ENCODE measurements at regions not wholly inside any gene's neighbourhood (a gene's known extent, or its start where the extent isn't known, plus 50 kb on each side); places are given as distances from the start of the nearest gene placed in this dataset.

DNA sequence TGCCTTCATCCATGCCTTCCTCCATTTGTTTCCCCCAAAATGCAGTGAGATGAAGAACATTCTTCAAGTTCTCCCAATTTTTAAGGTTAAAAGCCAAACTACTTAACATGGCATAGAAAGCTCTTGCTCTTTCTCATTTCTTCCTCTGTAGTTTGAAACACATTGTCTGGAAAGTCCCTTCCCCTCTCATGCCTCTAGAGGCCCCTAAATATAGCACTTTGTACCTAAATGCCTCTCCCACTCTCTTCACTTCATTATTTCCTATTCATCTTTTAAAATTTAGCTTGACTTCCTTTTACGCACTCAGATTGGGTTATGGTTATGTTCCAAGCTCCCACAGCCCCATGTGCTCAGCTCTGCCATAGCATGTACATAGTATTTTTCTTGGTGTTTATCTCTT is 389.3 kb downstream of the HDGFL1 start:
- H2BK15ac ChIP-seq (ENCODE audit: low read depth, low read length): no peak overlapping the region
- no peaks in the 10 kb centered on the region for H4K20me1 ChIP-seq (ENCODE audit: control insufficient read depth, insufficient read depth, insufficient read length)
- Mint-ChIP-seq H3K4me3 (no peak overlapping the region), H3K27ac (no peak overlapping the region), H3K36me3 (ENCODE audit: insufficient read depth in 1 of 3, low read depth in 3 of 3) (no peaks in the 10 kb centered on the region; a peak in 1 of 7 replicates), H3K4me1 (peaks cover 2 to 11% of the 10 kb centered on the region in 2 experiments; a peak in 2 of 4 replicates), H3K9me3 (peaks cover 2 to 3% of the 10 kb centered on the region in 2 experiments; a peak in 3 of 5 replicates), H3K27me3 (ENCODE audit: low read depth) (no peaks in the 10 kb centered on the region)
- H3T11ph ChIP-seq (ENCODE audit: low read length): no peak overlapping the region
- no peak overlapping the region for H3K4me2 ChIP-seq (ENCODE audit: insufficient read depth, insufficient read length, low read length)
- H3K18ac ChIP-seq (ENCODE audit: insufficient read length, low read depth, low read length): no peak overlapping the region
- H3K23ac ChIP-seq (ENCODE audit: insufficient read length, low read depth, low read length): no peak overlapping the region
- H3K4ac ChIP-seq (ENCODE audit: low read depth, low read length): no peak overlapping the region
- TF ChIP-seq, protein P1, sequence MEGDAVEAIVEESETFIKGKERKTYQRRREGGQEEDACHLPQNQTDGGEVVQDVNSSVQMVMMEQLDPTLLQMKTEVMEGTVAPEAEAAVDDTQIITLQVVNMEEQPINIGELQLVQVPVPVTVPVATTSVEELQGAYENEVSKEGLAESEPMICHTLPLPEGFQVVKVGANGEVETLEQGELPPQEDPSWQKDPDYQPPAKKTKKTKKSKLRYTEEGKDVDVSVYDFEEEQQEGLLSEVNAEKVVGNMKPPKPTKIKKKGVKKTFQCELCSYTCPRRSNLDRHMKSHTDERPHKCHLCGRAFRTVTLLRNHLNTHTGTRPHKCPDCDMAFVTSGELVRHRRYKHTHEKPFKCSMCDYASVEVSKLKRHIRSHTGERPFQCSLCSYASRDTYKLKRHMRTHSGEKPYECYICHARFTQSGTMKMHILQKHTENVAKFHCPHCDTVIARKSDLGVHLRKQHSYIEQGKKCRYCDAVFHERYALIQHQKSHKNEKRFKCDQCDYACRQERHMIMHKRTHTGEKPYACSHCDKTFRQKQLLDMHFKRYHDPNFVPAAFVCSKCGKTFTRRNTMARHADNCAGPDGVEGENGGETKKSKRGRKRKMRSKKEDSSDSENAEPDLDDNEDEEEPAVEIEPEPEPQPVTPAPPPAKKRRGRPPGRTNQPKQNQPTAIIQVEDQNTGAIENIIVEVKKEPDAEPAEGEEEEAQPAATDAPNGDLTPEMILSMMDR (conservative IDR thresholded peaks at IDR 0.05): no peak
- no peaks in the 10 kb centered on the region for H3K23me2 ChIP-seq (ENCODE audit: insufficient read length, low read depth, low read length, poor library complexity, severe bottlenecking)
- H2BK120ac ChIP-seq (ENCODE audit: low read depth, low read length, poor library complexity, severe bottlenecking): no peak overlapping the region
- no peak overlapping the region for H4K8ac ChIP-seq (replicated peaks; ENCODE audit: insufficient read length, low read depth, low read length)
- H4K91ac ChIP-seq (ENCODE audit: insufficient read length, low read depth, low read length): no peak overlapping the region
- H2AFZ ChIP-seq (ENCODE audit: low read length): no peak overlapping the region
- H2BK20ac ChIP-seq (ENCODE audit: low read depth, low read length, poor library complexity, severe bottlenecking): no peak overlapping the region
- no peak overlapping the region for H4K5ac ChIP-seq (ENCODE audit: insufficient read length, low read depth, low read length)
- H3K27ac ChIP-seq (ENCODE audit: insufficient read length, low read depth, low read length): no peak overlapping the region
- no peak overlapping the region for H2BK12ac ChIP-seq (ENCODE audit: insufficient read length, low read depth, low read length)
- H3K4me1 ChIP-seq (ENCODE audit: insufficient read depth, low read length): 0 out of 2 replicates have a peak, but pooled peaks cover 3% of the 10 kb centered on the region
- H3K14ac ChIP-seq (ENCODE audit: insufficient read depth, low read length): no peak overlapping the region
- no peak overlapping the region for H2AK5ac ChIP-seq (ENCODE audit: insufficient read length, low read length)
- WGBS (ENCODE audit: extremely low coverage, insufficient read length, low lambda C conversion rate): no CpG with 5 or more reads among the region's 1 CpG
- H3K79me1 ChIP-seq (ENCODE audit: insufficient read depth, low read depth, low read length, poor library complexity, severe bottlenecking): no peaks in the 10 kb centered on the region
- no peak for DNase-seq
- no peak overlapping the region for H3K9ac ChIP-seq (ENCODE audit: extremely low read depth, insufficient read length, low read length)
- no peaks in the 10 kb centered on the region for H3K79me2 ChIP-seq (ENCODE audit: insufficient read depth, low read length)
- H3K56ac ChIP-seq (ENCODE audit: insufficient read length, low read depth, low read length): no peak overlapping the region
- no peaks in the 10 kb centered on the region for H3K27me3 ChIP-seq (ENCODE audit: insufficient read depth, low read length)
- no peaks in the 10 kb centered on the region for H3K9me3 ChIP-seq (ENCODE audit: control insufficient read depth, low read depth, low read length)
- no peak overlapping the region for H2BK5ac ChIP-seq (ENCODE audit: insufficient read length, low read length)
